HG03039 (cell line): ENCODE measurements at regions not wholly inside any gene's neighbourhood (a gene's known extent, or its start where the extent isn't known, plus 50 kb on each side); places are given as distances from the start of the nearest gene placed in this dataset.

Experiments
- ATAC-seq: cut with Tn5 transposase; IDR thresholded peaks from one replicate; pipeline ENCODE4 v1.9.1; 2021; ENCODE audit warnings: mild to moderate bottlenecking, moderate library complexity; ENCODE audit not compliant: unreplicated experiment

DNA sequence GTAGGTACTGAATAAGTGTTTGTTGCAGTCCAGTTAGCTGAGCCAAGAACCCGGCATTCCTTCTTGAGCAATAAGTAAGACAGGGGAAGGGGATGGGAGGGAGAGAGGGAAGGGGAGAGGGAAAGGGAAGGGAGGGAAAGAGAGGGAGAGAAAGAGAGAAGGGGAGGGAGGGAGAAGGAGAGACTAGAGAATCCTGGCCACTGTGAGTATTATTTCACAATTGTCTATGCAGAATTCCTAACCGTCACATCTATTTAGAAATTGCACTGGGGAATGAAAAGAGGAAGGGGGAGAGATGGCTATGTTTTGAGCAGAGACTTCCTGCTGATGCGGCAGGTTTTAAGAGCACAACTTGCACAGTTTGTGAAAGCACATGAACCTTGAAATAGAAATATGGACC lies 251.4 kb upstream of the ZMIZ1 start:
- no peak for ATAC-seq

DNA sequence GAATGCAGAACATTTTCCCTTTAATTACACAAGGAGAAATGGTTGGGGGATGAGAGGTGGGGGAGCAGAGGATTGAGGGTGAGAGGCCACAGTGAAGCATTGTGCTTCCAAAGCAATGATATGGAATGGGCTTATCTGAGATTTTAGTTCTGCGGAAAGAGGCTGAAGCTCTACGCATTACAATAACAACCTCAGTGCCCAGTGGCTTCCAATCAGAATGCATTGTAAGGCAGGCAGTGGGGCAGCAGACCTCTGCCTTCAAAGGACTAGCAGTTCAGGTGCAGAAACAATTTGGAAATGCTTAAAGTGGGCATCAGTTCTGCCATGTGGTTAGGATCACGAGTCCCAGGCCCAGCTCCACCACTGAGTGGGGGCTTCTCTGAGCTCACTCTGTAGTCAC lies 251.0 kb upstream of the ZMIZ1 start:
- no peak for ATAC-seq

- ATAC-seq: no peak
These were observed 249.3 kb upstream of the ZMIZ1 start for GRCh38 chr10:78819361-78820006.

DNA sequence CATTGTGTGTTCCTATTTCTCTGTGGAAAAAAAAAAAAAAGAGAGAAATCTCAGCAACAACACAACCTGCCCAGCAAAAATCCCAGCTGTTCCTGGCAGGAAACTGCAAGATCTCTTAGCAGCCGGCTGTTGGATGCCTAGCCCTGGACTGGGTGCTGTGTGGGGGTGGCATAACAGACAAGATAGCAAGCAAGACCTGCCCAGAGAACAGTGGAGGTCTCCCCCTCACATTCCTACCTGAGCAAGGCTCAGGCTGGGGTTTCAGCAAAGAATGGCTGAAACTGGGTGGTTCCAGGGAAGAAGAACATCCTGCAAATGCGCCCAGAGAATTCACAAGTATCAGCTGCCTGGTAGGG lies 248.8 kb upstream of the ZMIZ1 start:
- ATAC-seq: no peak

- ATAC-seq: no peak
These were observed 247.7 kb upstream of the ZMIZ1 start for GRCh38 chr10:78821052-78821451.

DNA sequence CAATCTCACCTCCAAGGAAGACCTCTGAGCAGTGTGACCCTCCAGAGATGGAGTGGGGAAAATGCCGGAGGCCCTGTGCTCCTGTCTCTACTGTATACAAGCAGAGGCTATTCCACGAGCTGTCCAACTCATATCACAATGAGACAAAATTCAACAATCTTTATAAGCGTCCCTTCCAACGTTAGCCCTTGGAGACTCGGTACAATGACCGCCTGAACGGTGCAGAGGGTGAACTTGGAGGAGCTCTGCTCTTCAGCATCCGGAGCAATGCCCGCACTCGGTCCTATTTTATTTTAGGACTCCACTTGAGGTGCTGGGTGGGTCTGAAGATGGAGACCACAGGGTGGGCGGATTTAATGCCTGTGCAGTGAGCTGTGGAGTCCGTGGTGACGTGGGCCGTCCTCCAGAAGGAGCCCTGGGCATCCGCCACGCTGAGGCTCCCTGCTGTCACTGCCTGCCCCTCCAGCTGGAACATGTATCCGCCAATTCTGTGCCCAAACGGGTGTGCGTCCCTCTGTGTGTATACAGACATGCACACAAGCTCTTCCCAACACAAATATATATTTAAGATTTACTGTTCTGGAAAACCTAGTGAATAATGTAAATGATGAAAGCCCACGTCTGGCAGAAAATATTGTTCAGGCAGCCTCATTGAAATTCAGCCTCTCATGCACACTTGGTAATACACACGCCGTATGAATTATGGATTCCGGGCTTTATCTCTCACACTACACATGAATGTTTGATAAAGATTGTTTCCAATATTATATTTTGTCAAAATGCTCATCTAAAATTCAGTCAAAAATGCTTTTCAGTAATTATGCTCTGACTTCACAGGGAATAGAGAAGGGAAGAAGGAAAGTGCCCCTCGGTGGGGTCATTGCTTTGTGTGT lies 239.9 kb upstream of the ZMIZ1 start:
- no peak for ATAC-seq

DNA sequence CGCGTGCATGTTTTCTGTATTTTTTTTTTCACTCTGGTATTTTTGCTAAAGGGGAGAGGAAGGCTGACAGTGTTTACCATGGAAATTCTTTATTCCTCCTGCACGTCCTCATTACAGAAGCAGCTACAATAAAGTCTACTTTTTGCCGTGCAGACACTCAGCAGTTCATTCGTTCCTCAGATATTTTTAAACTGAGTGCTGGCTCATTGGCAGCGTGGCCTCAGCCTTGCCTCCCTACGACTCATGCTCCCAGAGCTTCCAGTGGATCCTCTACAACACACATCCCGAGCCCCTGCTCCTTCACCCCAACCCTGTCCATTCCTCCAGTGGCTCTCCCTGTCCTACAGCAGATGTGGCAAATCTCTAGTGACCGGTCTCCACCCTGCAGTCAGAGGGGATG lies 239.2 kb upstream of the ZMIZ1 start:
- ATAC-seq: no peak

GRCh38 chr10:78830062-78830975 lies 238.4 kb upstream of the ZMIZ1 start:
- no peak for ATAC-seq

- ATAC-seq: no peak
These were observed 237.8 kb upstream of the ZMIZ1 start for GRCh38 chr10:78830976-78831375.

GRCh38 chr10:78831461-78831860 lies 237.3 kb upstream of the ZMIZ1 start:
- no peak for ATAC-seq

DNA sequence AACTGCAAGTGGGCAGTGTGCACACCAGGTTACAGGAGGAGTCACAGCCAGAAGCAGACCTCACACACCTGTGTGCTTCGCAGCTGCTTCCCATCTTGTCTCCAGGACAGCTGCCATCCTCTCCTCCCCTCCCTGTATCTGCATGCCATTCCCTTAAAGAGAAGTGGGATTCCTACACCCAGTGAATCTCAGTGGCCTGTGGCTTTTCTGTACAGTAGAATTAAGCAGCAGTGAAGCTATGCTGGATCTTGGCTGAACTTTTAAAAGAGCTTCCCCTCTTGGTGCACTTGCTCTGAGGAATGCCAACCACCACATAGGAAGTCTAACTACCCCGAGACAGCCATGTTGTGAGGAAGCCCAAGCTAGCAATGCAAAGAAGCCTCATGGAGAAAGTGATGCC lies 236.5 kb upstream of the ZMIZ1 start:
- no peak for ATAC-seq

DNA sequence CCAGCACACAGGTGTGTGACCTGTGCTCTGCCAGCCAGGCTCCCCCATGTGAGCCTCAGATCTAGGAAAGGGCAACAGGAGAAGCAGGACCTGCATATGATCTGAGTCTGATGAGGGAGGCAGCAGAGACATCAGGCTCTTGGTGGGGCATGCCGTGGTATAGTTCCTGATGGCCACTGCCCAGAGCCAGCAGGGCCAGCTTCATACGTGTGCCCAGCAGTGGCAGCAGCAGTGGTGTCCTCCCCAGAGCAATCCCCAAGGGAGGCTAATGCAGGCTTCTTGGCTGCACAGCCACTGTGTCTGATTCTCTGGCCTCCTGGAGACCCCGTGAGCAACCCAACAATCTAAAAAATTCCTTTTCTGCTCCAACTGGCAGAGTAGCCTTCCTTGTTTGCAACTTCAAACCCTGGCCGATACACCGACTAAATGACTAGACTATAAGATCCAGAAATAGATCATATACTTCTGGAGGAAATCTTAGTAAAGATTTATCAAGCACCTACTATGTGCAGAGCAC lies 230.6 kb upstream of the ZMIZ1 start:
- no peak for ATAC-seq

DNA sequence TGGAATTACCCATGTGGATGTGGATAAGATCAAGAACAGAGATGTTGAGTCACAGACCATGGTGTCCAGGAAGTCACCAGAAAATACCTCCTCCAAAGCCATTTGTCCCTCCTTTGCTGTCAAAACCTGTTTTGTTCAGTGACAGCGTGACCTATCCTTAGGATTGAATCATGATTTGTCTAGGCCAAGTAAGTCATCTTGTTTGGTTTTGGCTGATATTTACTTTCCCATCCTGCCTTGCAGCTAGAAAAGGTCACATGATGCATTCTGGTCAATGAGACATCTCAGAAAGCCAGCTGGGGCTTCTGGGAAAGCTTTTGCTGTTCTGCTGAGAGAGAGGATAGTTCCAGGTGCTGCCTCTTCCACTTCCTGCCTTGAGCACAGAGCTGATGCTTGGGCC lies 225.3 kb upstream of the ZMIZ1 start:
- no peak for ATAC-seq

DNA sequence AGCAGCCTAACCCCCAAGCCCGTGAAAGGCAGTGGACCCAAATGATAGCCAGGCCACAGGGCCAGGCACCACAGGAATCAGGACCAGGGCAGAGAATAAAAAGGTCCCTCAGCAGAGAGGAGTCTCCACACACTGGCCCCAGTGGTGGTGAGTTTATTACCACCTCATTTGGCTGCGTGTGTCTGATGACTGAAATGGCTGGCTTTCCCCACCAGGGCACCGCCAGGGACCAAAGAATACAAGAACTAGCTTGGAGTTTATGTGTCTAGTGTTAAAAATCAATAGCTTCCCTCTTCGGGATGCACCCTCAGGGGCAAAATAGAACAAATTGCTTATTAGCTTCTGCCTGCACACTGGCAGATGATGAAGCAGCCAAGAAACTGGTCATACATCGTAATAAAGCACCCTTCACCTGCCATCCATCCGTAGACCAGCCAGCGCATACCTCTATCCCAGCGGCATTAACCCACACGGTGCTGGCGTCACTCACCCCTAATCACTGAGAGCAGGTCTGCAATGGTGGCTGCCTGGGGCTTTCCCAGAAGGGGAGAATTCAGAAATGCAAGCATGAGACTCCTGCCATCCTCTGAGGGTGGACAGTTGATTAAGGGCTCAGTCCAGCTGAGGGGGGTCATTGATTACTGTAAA lies 223.7 kb upstream of the ZMIZ1 start:
- no peak for ATAC-seq

DNA sequence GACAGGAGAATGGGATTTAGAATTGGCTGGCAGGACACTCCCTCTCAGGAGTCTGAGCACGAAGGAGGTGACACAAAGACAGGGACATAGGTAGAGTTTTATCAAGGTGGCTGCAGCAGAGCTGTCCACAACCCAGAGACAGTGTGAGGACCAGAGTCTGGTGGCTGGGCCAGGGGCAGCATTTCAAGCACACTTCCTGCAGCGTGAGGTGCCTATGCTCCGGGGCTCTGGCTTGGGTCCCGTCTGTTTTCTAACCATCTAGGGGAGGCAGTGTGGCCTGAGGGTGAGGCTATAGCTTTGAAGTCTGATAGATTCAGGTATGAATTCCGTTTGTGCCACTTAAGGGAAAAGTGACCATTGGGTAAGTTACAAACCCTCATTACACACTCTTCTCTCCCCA lies 222.7 kb upstream of the ZMIZ1 start:
- no peak for ATAC-seq

DNA sequence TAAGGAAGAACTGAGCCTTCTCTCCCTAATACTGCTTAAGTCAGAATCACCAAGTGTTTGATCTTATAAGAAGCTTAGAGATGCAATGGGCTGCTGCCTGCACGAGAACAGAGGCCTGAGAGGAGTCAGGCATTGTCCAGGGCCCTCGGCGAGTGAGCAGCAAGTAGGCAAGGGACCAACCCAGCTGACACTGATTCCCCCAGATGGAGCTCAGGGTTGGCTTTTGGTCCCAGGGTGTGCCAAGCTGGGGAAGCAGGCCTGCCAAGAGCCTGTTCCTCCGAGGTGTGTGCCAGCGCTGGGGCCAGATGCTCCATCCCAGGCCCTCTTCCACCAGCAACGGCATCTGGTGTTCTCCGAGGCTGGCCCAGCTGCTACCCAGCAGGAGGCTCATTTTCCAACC lies 222.0 kb upstream of the ZMIZ1 start:
- ATAC-seq: no peak

GRCh38 chr10:78847485-78847884 lies 221.3 kb upstream of the ZMIZ1 start:
- ATAC-seq: no peak

DNA sequence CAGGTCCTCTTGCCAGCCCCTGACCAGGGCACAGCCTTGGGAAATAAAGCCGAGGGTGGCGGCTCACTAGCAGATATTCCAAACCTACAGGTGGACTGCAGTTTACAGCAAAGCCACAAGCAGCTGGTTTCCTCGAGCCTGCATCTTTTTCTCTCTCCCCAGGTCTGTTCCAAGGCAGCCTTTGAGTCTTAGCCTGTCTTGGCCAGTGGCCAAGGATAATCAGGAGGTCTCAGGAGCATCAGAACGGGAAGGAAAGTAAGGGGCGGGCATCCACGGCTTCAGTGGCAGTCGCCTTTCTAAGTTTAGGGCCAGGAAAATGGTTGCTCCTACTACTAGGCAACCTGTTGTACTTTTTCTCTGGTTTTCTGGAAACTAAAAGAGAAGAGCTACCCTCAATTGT lies 219.7 kb upstream of the ZMIZ1 start:
- ATAC-seq: no peak

- no peak for ATAC-seq
These were observed 219.0 kb upstream of the ZMIZ1 start for GRCh38 chr10:78849731-78850130.

GRCh38 chr10:78850644-78851435 lies 217.9 kb upstream of the ZMIZ1 start:
- ATAC-seq: no peak
